ENCODE measurements at regions not wholly inside any gene's neighbourhood (a gene's known extent, or its start where the extent isn't known, plus 50 kb on each side); places are given as distances from the start of the nearest gene placed in this dataset.

- TF ChIP-seq EP300 (IDR thresholded peaks at IDR 0.05) (no peak), POLR2AphosphoS5 (IDR thresholded peaks at IDR 0.05) (no peak)
Measured at GRCh38 chr2:224220586-224221255, 181.2 kb downstream of the FAM124B start.

Data from suprapubic skin (tissue), 4 donors.